RWPE2 (cell line): ENCODE measurements at regions not wholly inside any gene's neighbourhood (a gene's known extent, or its start where the extent isn't known, plus 50 kb on each side); places are given as distances from the start of the nearest gene placed in this dataset.

Source experiments
- ATAC-seq: fragments of 200-7000 bp; cut with Tn5 transposase; 3 replicates; pipeline ENCODE4 v1.9.1; 2021; ENCODE audit warnings: low read depth
- DNase-seq: peaks from one replicate; pipeline ENCODE4 v3.0.0-alpha.2; 2020; ENCODE audit warnings: low spot score
- H3K27ac ChIP-seq: fragments of 450-650 bp; 2 replicates; pipeline ENCODE4 v1.5.1; 2017; ENCODE audit warnings: mild to moderate bottlenecking; ENCODE audit not compliant: poor library complexity, severe bottlenecking
- H3K27me3 ChIP-seq: fragments of 250-450 bp; sonication (Bioruptor Pico); 2 replicates; pipeline ENCODE4 v1.5.1; 2021; ENCODE audit warnings: mild to moderate bottlenecking, moderate library complexity; ENCODE audit not compliant: insufficient read depth, poor library complexity, severe bottlenecking
- H3K36me3 ChIP-seq: fragments of 250-450 bp; sonication (Bioruptor Pico); 2 replicates; pipeline ENCODE4 v1.5.1; 2020; ENCODE audit warnings: low read depth, mild to moderate bottlenecking, moderate library complexity
- H3K4me1 ChIP-seq: fragments of 250-450 bp; sonication (Bioruptor Pico); 2 replicates; pipeline ENCODE4 v1.5.1; 2021; ENCODE audit warnings: mild to moderate bottlenecking, moderate library complexity; ENCODE audit not compliant: insufficient read depth, poor library complexity, severe bottlenecking
- H3K4me3 ChIP-seq: fragments of 250-450 bp; sonication (Bioruptor Pico); 2 replicates; pipeline ENCODE4 v1.5.1; 2021; ENCODE audit warnings: mild to moderate bottlenecking, moderate library complexity; ENCODE audit not compliant: severe bottlenecking
- H3K9me3 ChIP-seq: fragments of 250-450 bp; sonication (Bioruptor Pico); 2 replicates; pipeline ENCODE4 v1.5.1; 2021; ENCODE audit warnings: mild to moderate bottlenecking, moderate library complexity; ENCODE audit not compliant: severe bottlenecking
- CTCF ChIP-seq: fragments of 450-650 bp; IDR thresholded peaks from one replicate; pipeline ENCODE4 v1.5.1; 2017; ENCODE audit warnings: mild to moderate bottlenecking, moderate library complexity; ENCODE audit not compliant: poor library complexity, severe bottlenecking

- Histone ChIP-seq H3K9me3 (no peaks in the 10 kb centered on the region), H3K27ac (no peak overlapping the region), H3K36me3 (no peaks in the 10 kb centered on the region), H3K4me1 (no peaks in the 10 kb centered on the region), H3K27me3 (no peaks in the 10 kb centered on the region), H3K4me3 (no peak overlapping the region)
- TF ChIP-seq CTCF: no peak
- ATAC-seq: no peak
- DNase-seq: no peak
Measured at GRCh38 chrX:69083801-69084200, 81.5 kb downstream of the PJA1 start.

GRCh38 chrX:69083361-69083760 lies 81.9 kb downstream of the PJA1 start:
- no peak overlapping the region for H3K4me3 ChIP-seq
- H3K4me1 ChIP-seq: no peaks in the 10 kb centered on the region
- DNase-seq (no peak), ATAC-seq (no peak)
- H3K9me3 ChIP-seq: no peaks in the 10 kb centered on the region
- H3K36me3 ChIP-seq: no peaks in the 10 kb centered on the region
- H3K27me3 ChIP-seq: no peaks in the 10 kb centered on the region
- no peak for TF ChIP-seq CTCF
- no peak overlapping the region for H3K27ac ChIP-seq

- no peak overlapping the region for H3K27ac ChIP-seq
- no peaks in the 10 kb centered on the region for H3K9me3 ChIP-seq
- no peaks in the 10 kb centered on the region for H3K4me1 ChIP-seq
- H3K4me3 ChIP-seq: no peak overlapping the region
- DNase-seq (no peak), ATAC-seq (no peak)
- no peaks in the 10 kb centered on the region for H3K36me3 ChIP-seq
- no peaks in the 10 kb centered on the region for H3K27me3 ChIP-seq
- no peak for TF ChIP-seq CTCF
Measured at GRCh38 chrX:69082753-69083150, 82.5 kb downstream of the PJA1 start.

- no peaks in the 10 kb centered on the region for H3K36me3 ChIP-seq
- no peaks in the 10 kb centered on the region for H3K9me3 ChIP-seq
- H3K27me3 ChIP-seq: no peaks in the 10 kb centered on the region
- no peak for TF ChIP-seq CTCF
- H3K27ac ChIP-seq: no peak overlapping the region
- no peak overlapping the region for H3K4me3 ChIP-seq
- DNase-seq: no peak
- no peaks in the 10 kb centered on the region for H3K4me1 ChIP-seq
- ATAC-seq: no peak
Measured at GRCh38 chrX:69082055-69082752, 83.0 kb downstream of the PJA1 start.

GRCh38 chrX:69080855-69081465 lies 84.3 kb downstream of the PJA1 start:
- TF ChIP-seq CTCF: no peak
- no peak for ATAC-seq

More at GRCh38 chrX:69080855-69081465, 84.3 kb downstream of the PJA1 start:
- no peak overlapping the region for H3K4me3 ChIP-seq
- H3K4me1 ChIP-seq: no peaks in the 10 kb centered on the region
- no peak for DNase-seq
- H3K9me3 ChIP-seq: no peaks in the 10 kb centered on the region
- H3K27me3 ChIP-seq: no peaks in the 10 kb centered on the region
- H3K36me3 ChIP-seq: no peaks in the 10 kb centered on the region
- H3K27ac ChIP-seq: no peak overlapping the region
